ENCODE measurements at regions not wholly inside any gene's neighbourhood (a gene's known extent, or its start where the extent isn't known, plus 50 kb on each side); places are given as distances from the start of the nearest gene placed in this dataset.
"Not testable (repeated sequence)": the region's sequence is repeated elsewhere in the genome, so short reads cannot be mapped to it uniquely, and the experiment has no call there.

GRCh38 chrX:139020801-139021200, 309.3 kb upstream of the FGF13 start:
- no peak for DNase-seq

GRCh38 chrX:139018436-139018835, 306.9 kb upstream of the FGF13 start:
- DNase-seq = no peak

GRCh38 chrX:139015627-139016026, 304.1 kb upstream of the FGF13 start:
- DNase-seq = no peak

GRCh38 chrX:139008185-139008584, 296.7 kb upstream of the FGF13 start:
- DNase-seq = no peak

GRCh38 chrX:139003856-139004527, 292.5 kb upstream of the FGF13 start:
- not testable (repeated sequence) for DNase-seq

- no peak for DNase-seq
Measured at GRCh38 chrX:139002319-139002718, 290.8 kb upstream of the FGF13 start.

- no peak for DNase-seq
Measured at GRCh38 chrX:138996268-138996667, 284.8 kb upstream of the FGF13 start.

- no peak for DNase-seq
Measured at GRCh38 chrX:138995458-138995857, 283.9 kb upstream of the FGF13 start.

GRCh38 chrX:138990425-138990824, 278.9 kb upstream of the FGF13 start:
- not testable (repeated sequence) for DNase-seq

GRCh38 chrX:138986866-138987265, 275.3 kb upstream of the FGF13 start:
- DNase-seq = no peak

GRCh38 chrX:138986235-138986634, 274.7 kb upstream of the FGF13 start:
- DNase-seq = no peak

- no peak for DNase-seq
Measured at GRCh38 chrX:138982365-138982764, 270.8 kb upstream of the FGF13 start.

- DNase-seq = no peak
Measured at GRCh38 chrX:138964501-138964900, 253.0 kb upstream of the FGF13 start.

GRCh38 chrX:138962419-138962818, 250.9 kb upstream of the FGF13 start:
- not testable (repeated sequence) for DNase-seq

- DNase-seq = no peak
Measured at GRCh38 chrX:138954976-138955375, 243.5 kb upstream of the FGF13 start.

GRCh38 chrX:138946926-138947325, 235.4 kb upstream of the FGF13 start:
- DNase-seq = no peak

GRCh38 chrX:138945219-138945618, 233.7 kb upstream of the FGF13 start:
- DNase-seq = no peak

- no peak for DNase-seq
Measured at GRCh38 chrX:138939038-138939437, 227.5 kb upstream of the FGF13 start.

- DNase-seq = no peak
Measured at GRCh38 chrX:138938003-138938402, 226.5 kb upstream of the FGF13 start.

GRCh38 chrX:138931212-138931611, 219.7 kb upstream of the FGF13 start:
- no peak for DNase-seq

GRCh38 chrX:138930583-138930945, 219.0 kb upstream of the FGF13 start:
- no peak for DNase-seq

GRCh38 chrX:138929926-138930582, 218.5 kb upstream of the FGF13 start:
- no peak for DNase-seq

GRCh38 chrX:138928737-138929459, 217.4 kb upstream of the FGF13 start:
- no peak for DNase-seq

- no peak for DNase-seq
Measured at GRCh38 chrX:138925330-138925729, 213.8 kb upstream of the FGF13 start.
